Kidney capillary endothelial cell (primary cell): ENCODE measurements at regions not wholly inside any gene's neighbourhood (a gene's known extent, or its start where the extent isn't known, plus 50 kb on each side); places are given as distances from the start of the nearest gene placed in this dataset.

ENCODE experiments used
- DNase-seq: peaks from one replicate; pipeline ENCODE4 v3.0.0-alpha.2; 2018; ENCODE audit warnings: low spot score

DNA sequence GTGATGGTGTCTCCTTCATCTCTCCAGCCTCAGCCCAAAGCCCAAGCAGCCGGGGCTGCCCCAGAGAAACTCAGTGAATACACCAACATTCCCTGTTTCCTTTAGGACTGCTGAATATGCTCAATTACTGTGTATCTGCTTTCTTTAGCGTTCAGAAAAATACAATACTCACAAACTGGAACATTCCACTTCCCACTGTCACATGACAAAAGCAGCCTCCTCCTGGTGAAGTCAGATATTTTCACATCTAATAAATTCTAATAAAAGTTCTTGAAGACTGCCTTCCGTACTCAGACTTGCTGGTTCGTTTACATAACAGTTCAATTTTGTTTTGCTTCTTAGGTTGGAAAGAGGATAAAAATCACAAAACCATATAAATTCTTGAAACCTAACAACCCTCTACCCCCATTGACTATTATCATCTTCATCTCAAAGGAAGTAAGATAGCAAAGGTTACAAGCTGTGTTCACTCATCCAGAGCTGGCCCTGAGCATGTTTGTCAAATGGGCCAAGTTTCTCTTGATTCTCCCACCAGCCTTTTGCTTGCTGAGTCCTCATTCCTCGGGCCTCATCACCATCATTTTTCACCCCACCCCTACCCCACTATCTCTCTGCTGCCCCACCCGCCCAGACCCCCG, 190.8 kb upstream of the HNRNPA3 start:
- DNase-seq, result no peak

DNA sequence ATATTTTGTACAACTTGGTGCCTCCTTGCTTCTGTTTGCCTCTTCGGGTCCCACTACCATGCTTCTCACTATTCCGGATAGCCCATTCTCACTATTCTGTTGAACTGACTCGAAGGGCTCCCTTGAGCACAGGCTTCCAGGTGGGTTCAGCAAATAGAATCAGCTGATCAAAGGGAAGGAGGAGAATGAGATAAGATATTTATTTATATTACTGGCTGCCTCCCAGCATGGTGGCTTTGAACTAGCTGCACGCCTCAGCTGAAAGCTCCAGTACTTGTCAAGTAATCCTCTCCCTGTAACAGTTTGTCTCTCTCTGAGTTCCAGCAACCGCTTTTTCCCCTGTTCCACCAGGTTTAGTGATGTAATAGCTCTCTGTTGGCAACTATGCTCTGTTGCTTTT, 187.8 kb upstream of the HNRNPA3 start:
- no peak for DNase-seq

DNA sequence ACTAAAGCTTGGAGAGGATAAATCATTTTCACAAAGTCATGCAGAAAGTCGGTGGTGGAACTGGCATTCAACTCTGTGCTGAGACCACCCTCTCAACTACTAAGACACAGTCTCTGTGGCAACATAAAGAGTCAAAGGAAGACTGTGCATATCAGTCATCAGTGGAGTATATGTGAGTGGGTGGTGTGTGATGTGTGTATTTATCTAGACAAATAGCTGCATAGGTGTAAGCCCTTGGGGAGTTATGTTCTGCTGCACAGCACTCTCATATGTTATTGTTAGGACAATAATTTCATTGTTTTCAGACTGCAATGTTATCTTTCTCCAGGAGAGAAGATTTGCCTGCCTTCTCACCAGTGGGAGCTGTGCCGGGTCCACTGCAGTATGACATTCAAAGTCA, 186.3 kb upstream of the HNRNPA3 start:
- no peak for DNase-seq

DNA sequence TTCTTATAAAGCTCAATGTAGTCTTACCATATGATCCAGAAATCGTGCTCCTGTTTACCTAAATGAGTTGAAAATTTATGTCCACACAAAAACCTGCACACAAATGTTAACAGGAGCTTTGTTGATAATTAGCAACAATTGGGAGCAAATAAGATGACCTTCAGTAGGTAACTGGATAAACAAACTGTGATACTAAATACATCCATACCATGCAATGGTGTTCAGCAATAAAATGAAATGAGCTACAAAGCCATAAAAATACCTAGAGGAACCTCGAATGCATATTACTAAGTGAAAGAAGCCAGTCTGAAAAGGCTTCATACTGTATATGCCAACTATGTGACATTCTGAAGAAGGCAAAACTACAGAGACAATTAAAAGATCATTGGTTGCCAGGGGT, 185.6 kb upstream of the HNRNPA3 start:
- no peak for DNase-seq

DNA sequence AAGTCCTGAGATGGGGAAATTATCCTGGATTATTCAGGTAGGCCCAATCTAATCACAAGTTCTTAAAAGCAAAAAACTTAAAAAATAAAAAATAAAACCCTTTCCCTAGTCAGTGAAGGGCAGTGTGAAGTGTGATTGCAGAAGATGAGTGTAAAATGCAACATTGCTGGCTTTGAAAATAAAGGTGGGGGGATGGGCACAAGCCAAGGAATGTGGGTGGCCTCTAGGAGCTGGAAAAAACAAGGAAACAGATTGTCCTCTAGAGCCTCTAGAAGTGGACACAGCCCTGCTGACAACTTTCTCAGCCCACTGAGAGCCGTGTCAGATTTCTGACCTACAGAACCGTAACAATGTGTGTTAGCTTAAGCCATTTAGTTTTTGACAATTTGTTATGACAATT, 184.3 kb upstream of the HNRNPA3 start:
- DNase-seq, result no peak

DNA sequence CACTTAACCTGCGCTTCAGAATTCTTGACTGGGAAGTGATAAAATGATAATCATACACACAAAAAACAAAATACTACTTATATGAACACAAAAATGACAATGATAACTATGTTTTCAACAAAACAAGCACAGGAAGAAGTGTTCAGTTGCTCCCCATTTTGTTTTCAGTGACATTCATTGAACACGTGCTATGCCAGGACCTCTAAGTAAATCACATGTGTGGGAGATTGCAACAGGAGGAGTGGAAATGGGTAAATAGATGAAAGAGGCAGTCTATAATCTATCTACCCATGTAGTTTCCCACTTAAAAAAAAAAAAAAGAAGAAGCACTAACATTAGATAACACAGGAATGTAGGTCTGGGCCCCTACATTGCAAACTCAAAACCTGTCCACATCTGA, 183.5 kb upstream of the HNRNPA3 start:
- no peak for DNase-seq

DNA sequence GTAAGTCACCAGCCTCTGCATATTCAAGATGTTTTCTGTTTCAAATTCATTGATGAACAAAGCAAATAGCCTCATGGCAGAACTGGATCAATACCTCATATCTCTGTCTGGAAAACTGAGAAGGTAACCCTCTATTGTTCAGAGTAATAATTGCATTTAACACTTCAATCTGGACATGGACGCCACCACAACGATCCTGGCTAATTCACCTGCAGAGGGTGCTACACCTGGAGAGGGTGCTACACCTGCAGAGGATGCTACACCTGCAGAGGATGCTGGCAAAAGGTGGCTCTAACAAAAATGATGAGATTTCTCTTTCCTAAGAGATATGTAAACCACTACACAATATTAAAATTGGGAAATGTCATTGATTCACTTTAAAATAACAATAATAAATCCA, 183.1 kb upstream of the HNRNPA3 start:
- DNase-seq, result no peak

DNA sequence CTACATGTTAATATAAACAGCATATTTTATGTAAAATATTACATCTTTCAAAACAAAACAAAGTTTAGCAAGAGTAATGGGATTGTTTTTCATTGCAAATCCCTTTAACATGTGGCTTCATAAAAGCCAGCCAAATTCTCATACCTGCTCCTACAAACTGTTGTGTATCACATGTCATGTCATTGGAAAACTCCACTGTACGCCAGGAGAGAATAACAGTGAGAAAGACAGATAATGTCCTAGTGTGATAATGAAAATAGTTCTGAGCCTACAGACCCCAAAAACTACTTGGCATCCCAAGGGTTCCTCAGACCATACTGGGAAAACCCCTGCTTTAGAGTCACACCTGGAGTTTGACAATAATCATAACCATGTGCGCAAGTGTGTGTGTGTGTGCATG, 182.7 kb upstream of the HNRNPA3 start:
- no peak for DNase-seq

DNA sequence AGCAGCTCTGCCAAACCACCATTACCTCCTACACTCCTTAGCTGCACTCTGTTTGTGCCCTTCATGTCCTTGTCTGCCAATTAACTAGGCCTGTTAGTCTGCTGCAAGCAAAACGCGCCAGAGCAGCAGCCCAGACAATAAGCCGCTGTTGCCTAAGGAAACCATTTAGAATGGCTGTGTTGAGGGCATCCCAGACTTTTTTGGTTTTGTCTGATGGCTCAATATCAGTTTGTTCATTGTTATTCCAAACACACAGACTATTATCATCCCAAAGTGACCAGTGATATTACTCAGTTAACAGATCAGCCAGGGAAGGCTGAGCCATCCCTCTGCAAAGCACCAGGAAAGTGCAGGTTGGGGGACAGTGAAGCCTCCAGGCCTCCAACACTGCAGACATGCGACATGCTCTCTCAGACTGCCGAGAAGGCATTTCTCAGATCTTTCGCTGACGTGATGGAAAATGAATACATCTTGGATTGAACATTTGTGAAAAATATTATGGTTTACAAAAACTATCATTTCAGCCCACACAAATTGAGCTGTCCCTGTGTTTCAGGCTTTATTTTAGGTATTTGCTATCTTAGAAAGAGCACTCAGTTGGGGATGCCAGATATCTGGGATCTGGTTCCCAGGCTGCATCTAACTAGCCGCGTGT, 182.0 kb upstream of the HNRNPA3 start:
- no peak for DNase-seq

DNA sequence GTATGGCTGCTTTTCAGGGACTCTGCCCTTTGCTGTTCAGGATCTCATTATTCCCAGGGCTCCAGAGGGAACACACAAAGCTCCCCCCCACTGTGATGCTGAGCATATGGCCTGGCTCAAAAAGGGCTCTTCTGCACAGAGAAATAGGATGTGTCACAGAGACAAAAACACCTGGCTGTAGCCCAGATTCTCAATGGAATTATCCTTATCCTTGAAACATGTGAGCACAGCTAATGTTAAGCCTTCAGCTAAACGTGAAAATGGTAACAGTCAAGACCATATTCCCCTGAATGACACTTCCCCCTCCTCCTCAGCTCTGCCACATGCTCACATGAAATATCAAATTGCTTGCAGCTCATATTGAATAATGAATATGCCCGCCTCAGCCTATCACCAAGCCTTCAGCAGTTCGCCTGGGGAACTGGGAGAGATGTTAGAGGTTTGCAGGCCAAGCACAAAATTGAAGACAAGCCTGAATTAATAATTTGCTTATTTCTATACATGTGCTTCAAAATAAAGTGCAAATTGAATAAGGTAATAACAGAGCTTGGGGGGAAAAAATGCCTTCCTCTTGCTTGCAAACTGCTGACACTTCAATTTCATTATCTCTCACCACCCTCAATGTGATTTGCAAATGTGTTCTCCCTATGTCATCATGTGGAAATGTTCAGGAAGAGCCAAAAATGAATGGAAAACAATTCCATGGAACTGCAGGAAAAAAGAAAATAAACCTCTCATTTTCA, 181.0 kb upstream of the HNRNPA3 start:
- DNase-seq, result no peak

DNA sequence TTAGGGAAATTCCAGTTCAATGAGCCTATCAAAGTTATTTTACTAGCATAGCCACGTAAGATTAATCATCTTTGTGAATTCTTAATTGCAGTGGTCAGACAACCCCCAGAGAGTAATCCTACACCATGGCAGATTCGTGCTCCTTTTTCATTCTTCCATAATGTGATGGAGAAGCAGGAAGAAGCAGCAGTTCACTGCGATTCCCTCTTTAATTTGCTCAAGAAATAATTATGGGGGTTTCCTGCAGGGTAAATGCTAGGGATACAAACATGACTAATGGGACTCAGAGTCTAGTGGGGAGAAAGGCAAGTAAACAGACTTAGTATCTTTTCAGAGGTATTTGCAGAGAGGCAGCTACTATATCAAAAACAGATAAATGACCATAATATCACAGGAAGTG, 175.8 kb upstream of the HNRNPA3 start:
- DNase-seq, result no peak

DNA sequence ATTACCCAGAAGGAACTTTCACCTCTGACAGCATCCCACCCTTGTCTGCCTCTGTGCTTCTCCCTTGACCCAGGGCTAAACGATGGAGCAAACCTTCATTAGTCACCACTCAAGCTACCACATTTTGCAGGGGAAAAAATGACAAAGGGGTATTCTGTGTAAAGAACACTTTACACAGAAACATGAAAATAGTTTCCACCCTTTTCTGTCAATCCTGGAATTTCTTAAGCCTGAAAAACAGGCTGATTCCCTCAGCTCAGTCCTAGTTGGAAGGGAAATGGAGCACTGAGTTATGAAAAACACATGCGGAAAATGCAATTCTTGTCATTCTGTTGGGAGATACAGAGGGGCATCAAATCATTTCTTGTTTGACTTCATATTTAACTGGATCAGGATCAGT, 175.0 kb upstream of the HNRNPA3 start:
- DNase-seq, result no peak

DNA sequence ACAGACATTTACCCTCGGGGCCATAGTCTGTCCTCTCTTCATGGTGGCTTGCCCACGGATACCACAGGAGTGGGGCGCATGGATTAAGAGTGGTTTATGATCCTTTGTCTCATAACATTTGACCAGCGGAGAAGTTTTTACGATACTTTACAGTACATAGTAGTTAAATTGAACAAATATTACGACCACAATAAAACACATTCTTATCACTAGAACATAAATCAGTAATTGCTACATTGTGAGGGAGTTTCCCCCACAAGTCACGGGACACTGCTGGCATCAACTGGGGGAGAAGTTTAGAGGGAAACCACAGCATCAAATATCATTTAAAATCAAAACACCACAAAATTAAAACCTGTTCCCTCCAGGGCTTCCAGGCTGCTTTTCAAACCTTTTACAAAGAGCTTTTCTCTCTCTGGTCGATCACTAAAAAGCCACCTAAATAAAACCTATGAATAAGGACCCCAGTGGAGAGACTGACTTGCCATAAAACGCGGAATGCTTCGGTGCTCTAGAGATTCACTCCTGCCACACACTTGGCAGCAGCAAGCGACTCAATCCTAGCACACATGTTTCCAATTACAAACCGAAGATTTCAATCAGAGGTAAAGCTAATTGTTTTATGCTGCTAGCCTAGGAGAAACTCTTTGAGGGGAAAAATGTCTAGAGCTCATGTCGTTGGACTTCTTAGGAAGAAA, 173.7 kb upstream of the HNRNPA3 start:
- no peak for DNase-seq

DNA sequence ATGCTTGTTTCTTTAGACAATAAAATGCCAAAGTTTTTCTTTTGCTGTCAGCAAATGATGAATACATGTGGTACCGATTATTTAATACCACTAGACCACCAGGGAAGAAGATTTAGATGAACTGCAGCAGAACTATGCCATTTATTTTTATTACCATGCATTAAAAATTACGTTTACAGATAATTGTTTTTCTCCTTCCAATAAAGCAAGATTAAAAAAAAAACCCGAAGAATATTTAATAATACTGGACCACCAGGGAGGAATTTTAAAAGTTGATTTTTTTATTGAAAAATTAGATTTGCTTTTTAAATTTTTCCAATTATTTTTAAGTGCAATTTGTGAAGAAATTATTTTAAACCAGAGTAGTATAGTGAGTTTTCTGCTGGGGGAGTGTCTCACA, 170.3 kb upstream of the HNRNPA3 start:
- no peak for DNase-seq

DNA sequence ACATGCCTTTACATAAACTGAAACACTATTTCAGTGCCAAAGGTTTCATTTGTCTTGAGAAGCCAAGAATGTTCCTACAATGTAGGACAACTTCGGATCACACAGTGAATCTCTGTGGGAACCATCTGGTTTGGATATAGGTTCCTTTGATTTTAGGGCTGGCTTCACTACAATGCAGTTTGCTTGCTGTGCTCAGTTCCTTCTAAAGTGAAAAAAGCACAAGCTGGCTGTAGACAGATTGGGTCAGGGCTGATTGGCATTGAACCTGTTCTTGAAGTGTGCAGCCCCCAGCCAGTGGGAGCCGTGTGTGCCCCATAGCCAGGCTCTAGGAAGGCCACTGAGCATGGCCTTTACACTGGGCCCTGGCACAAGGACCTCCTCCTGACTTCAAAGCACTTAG, 167.9 kb upstream of the HNRNPA3 start:
- no peak for DNase-seq

DNA sequence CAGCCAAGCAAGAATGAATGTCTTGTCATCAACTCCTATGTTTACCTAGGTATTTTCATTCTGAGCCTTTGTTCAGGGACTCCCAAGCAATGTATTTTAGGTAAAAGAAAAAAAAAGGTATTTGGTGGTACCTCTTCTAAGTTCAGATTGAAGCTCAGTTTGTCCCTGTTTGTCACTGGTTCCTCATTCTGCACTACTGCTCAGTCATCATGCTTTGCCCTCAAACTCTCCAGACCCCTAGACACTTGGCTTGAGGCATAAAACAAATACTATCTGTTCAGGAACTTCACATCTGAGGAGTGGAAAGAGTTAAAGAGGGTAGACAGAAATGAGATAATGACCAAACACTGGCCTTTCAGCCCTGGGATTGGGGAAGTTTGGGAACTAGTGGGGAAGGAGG, 163.6 kb upstream of the HNRNPA3 start:
- no peak for DNase-seq

DNA sequence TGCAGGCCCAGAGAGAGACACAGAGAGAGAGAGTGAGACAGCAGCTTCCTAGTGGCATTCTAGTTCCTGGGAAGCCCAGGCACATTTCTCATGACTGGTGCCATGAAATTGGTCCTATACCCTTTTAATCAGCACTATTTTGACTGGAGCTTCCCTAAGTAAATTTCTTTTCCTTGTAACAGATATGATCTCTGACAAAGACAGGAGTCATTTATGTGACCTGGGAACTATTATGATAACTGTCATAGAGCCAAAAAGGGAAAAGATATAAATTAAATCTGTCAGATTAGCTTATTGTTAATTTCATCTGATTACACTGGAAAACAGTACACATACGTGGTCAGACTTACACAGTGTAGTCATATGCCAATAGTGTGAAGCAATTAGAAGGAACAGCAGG, 161.3 kb upstream of the HNRNPA3 start:
- DNase-seq, result no peak

DNA sequence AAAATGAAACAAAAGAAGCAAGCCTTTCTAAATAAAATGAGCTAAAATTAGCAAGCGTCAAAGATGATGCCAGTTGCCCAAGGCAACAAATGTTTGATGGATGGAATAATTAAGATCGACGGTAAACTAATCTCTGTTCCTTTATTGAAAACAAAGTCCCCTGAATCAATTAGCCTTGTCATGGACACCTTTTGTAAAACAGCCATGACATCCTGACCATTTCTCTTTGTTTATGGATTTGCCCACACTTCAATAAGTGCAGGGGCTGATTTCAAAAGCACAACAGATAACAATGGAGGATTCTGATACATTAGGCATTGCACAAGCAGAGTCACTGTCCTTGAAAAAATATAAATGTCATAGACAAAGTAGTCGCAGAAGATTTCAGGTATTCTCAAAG, 160.1 kb upstream of the HNRNPA3 start:
- no peak for DNase-seq

DNA sequence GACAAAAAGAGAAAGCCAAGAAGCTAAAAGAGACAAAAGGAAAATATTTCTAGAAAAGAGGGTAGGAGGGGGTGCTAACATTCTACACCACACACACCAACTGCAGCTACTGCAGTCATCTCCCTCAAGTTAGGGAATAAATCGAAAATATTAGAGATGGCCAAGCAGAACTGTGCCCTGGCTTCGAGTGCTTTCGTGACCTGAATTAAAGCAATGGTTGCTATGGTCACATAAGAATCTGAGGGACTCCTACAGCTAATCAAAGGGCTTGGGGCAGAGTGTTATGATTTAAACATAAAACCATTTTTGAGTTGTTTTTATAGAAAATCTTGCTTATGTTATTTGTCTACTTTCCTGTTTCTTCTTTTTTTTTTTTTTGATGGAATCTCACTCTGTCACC, 159.6 kb upstream of the HNRNPA3 start:
- no peak for DNase-seq

DNA sequence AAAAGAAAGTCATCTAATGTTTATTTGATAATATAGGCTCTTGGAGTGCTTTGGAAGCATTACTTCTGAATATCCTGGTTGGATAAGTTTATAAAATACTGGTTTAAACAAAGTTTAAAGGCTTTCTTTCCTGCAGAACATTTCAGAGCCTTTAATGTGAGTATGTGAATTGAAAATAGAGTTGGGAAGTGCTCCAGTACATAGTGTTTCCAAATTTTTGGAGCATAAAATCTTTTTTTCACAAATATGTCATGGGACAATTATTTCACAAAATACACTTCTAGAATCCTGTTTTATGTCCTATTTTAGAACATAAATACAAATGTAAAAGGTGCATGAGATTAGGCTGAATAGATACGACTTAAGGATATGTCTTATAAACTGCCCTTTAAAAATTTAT, 158.9 kb upstream of the HNRNPA3 start:
- no peak for DNase-seq

DNA sequence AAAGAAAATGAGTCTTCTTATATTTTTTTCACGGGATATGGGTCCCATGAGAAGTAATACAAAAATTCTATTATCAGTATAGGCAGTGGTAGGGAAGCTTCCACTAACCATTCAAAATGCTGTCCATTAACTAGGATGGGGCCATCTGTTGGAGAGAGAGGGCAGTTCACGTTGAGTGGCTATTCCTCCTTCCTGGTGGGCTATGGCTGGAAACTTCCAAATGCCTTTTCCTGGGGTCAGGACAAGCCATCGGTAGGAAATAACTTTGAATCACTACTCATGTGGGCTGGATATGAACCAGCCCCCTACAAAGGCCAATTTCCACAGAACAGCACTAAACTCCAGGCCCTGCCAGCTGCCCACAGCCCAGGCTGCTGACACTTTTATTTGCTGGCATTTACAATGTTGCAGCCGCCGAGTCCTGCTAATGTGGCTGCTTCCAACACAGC, 156.1 kb upstream of the HNRNPA3 start:
- no peak for DNase-seq

DNA sequence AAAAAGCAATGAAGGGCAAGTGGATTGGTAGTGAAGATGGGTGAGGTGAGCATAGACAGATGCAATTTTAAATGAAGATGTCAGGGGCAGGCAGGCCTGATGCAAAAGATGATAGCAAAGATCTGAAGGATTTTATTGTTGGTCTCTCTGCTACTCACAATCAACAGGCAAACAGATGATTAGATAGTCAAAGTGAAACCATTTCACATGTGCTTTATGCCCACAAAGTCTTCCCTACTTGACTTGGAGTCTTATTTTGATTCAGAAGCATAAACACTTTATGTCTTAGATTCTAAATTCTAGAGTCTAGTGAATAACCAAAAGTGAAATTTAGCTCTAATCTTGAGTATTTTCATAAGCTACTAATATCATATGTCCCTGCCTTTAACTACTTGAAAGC, 153.8 kb upstream of the HNRNPA3 start:
- DNase-seq, result no peak

DNA sequence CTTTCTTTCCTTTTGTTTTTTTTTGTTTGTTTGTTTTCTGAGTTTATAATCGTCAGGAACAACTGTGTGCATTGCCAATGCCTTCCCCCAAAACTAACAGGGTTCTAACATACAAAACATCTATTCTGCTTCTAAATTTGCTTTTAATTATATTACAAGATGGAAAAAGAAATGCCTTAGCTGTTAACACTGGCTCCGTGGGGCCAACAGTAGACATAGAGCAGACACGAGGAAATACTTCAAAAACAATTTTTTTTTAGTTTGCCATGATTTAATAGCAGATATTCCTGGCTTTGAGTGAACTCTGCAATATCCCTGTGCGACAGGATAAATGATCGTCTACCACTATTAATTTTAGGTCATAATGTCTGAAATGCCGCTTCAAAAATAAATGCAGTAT, 153.3 kb upstream of the HNRNPA3 start:
- DNase-seq, result no peak
